Natural killer cell (primary cell): ENCODE measurements at regions not wholly inside any gene's neighbourhood (a gene's known extent, or its start where the extent isn't known, plus 50 kb on each side); places are given as distances from the start of the nearest gene placed in this dataset.

Experiments
- ATAC-seq, 3 donors: fragments of 150-1000 bp in 2 of 3; fragments of 200-7000 bp in 1 of 3; cut with Tn5 transposase; 1 replicate in 1 of 3; 2 replicates in 2 of 3; pipeline ENCODE4 v1.10.0; 2021; ENCODE audit warnings: mild to moderate bottlenecking in 2 of 3, moderate library complexity in 2 of 3
- DNase-seq, 2 donors: peaks; one replicate each; pipeline versions ENCODE4 v3.0.0 to v3.0.0-alpha.2; 2013 to 2021; ENCODE audit warnings: mixed read lengths in 1 of 2
- H3K27ac ChIP-seq: one replicate; pipeline ENCODE4 v1.5.1; 2013; ENCODE audit warnings: mild to moderate bottlenecking, low read length
- H3K27me3 ChIP-seq: one replicate; pipeline ENCODE4 v1.6.1; 2013; ENCODE audit warnings: low read length; ENCODE audit not compliant: control insufficient read depth, insufficient read depth
- H3K36me3 ChIP-seq: one replicate; pipeline ENCODE4 v1.6.1; 2013; ENCODE audit warnings: low read length; ENCODE audit not compliant: control insufficient read depth, insufficient read depth
- H3K4me1 ChIP-seq: one replicate; pipeline ENCODE4 v1.6.1; 2013; ENCODE audit warnings: low read length; ENCODE audit not compliant: control insufficient read depth, insufficient read depth
- H3K4me3 ChIP-seq: one replicate; pipeline ENCODE4 v1.5.1; 2013; ENCODE audit warnings: low read length
- H3K9me3 ChIP-seq: one replicate; pipeline ENCODE4 v1.6.1; 2013; ENCODE audit warnings: low read length; ENCODE audit not compliant: control insufficient read depth, insufficient read depth
- H3K27ac Mint-ChIP-seq, 2 donors: one replicate each; pipeline ENCODE4 v1.8.0; 2022; ENCODE audit warnings: mild to moderate bottlenecking in 2 of 2, mixed read lengths in 2 of 2, moderate library complexity in 1 of 2
- H3K27me3 Mint-ChIP-seq, 2 donors: one replicate each; pipeline ENCODE4 v1.8.0; 2022; ENCODE audit warnings: low read depth in 2 of 2, mixed read lengths in 2 of 2
- H3K36me3 Mint-ChIP-seq: one replicate; pipeline ENCODE4 v1.8.0; 2022; ENCODE audit warnings: mixed read lengths
- H3K4me1 Mint-ChIP-seq, 2 donors: one replicate each; pipeline ENCODE4 v1.8.0; 2022; ENCODE audit warnings: mixed read lengths in 2 of 2
- H3K4me3 Mint-ChIP-seq: one replicate; pipeline ENCODE4 v1.8.0; 2022; ENCODE audit warnings: mild to moderate bottlenecking, moderate library complexity, mixed read lengths
- H3K9me3 Mint-ChIP-seq, 2 donors: one replicate each; pipeline ENCODE4 v1.8.0; 2022; ENCODE audit warnings: mixed read lengths in 2 of 2
- WGBS: methylation state at CpG from one replicate; pipeline ENCODE4 v1.1.7; 2013; ENCODE audit warnings: missing lambda C conversion rate; ENCODE audit not compliant: insufficient coverage; 5-methylcytosine and 5-hydroxymethylcytosine counted together
- intact Hi-C: fragments of 100-400 bp; cut with micrococcal nuclease; formaldehyde crosslinking; loops from one replicate; pipeline ENCODE4 v1.14.2; 2022
- TF ChIP-seq, protein P1 (sequence below): fragments of 200-600 bp; IDR thresholded peaks from one replicate; pipeline ENCODE4 v1.8.0; 2022; ENCODE audit warnings: antibody characterized with exemption

DNA sequence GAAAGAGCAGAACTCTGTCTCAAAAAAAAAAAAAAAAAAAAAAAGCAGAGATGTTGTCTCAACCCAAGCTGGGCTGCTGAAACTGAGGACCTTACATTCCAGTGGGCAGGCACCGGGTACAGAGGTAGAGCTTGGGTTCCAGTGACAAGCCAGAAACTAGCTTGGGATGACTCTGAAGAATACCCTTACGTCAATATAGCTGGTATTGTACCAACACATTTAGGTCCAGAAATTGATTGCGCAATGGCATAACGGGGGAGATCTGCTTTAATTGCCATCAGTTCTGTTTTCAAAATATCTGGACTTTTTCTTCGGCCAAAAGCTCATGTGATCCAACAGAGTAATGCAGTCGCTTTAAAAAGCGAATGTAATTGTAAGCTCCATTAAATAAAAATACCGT lies 103.1 kb upstream of the UBL3 start:
- WGBS: 80% methylated on average over 8 of the region's 8 CpGs
- Histone ChIP-seq H3K27ac (no peak overlapping the region), H3K4me1 (peaks cover 9% of the 10 kb centered on the region), H3K9me3 (no peaks in the 10 kb centered on the region), H3K36me3 (no peaks in the 10 kb centered on the region), H3K27me3 (no peaks in the 10 kb centered on the region), H3K4me3 (no peak overlapping the region)
- ATAC-seq (no peak), DNase-seq (no peak)
- Mint-ChIP-seq H3K9me3 (no peaks in the 10 kb centered on the region), H3K4me1 (peaks cover 11 to 17% of the 10 kb centered on the region in 2 donors), H3K4me3 (peak overlapping the region; percentile 74), H3K27me3 (peaks cover 3 to 25% of the 10 kb centered on the region in 2 donors), H3K27ac (peak overlapping the region; percentile 2 to 32), H3K36me3 (no peaks in the 10 kb centered on the region)
- TF ChIP-seq, protein P1, sequence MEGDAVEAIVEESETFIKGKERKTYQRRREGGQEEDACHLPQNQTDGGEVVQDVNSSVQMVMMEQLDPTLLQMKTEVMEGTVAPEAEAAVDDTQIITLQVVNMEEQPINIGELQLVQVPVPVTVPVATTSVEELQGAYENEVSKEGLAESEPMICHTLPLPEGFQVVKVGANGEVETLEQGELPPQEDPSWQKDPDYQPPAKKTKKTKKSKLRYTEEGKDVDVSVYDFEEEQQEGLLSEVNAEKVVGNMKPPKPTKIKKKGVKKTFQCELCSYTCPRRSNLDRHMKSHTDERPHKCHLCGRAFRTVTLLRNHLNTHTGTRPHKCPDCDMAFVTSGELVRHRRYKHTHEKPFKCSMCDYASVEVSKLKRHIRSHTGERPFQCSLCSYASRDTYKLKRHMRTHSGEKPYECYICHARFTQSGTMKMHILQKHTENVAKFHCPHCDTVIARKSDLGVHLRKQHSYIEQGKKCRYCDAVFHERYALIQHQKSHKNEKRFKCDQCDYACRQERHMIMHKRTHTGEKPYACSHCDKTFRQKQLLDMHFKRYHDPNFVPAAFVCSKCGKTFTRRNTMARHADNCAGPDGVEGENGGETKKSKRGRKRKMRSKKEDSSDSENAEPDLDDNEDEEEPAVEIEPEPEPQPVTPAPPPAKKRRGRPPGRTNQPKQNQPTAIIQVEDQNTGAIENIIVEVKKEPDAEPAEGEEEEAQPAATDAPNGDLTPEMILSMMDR: no peak
- intact Hi-C loops: no loop called here

DNA sequence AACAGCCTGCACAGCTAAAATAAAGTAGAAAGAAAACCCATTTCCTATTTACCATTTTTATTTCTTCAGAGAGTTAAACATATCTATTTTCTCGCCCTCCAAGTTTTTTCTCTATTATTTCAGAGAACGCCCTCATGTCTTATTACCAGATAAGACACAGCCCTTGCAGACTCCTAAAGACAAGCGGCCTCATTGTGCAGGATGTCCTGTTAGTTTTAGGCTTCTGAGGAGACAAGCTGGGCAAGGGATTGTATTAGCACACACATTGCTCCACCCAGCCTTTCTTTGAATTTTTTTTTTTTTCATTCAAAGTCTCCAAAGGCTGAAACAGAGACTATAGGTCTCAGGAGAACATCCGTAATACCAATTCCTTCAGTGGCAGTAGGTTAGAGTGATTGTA lies 101.8 kb upstream of the UBL3 start:
- Histone ChIP-seq H3K36me3 (no peaks in the 10 kb centered on the region), H3K4me1 (peaks cover 9% of the 10 kb centered on the region), H3K27ac (no peak overlapping the region), H3K4me3 (no peak overlapping the region), H3K9me3 (no peaks in the 10 kb centered on the region), H3K27me3 (no peaks in the 10 kb centered on the region)
- Mint-ChIP-seq H3K9me3 (no peaks in the 10 kb centered on the region), H3K4me1 (peaks cover 11 to 17% of the 10 kb centered on the region in 2 donors), H3K36me3 (no peaks in the 10 kb centered on the region), H3K27ac (no peak overlapping the region), H3K4me3 (no peak overlapping the region), H3K27me3 (peaks cover 3 to 17% of the 10 kb centered on the region in 2 donors)
- intact Hi-C loops: no loop called here
- ATAC-seq (no peak), DNase-seq (no peak)
- WGBS: 97% methylated on average over 4 of the region's 4 CpGs
- TF ChIP-seq, protein P1: no peak

DNA sequence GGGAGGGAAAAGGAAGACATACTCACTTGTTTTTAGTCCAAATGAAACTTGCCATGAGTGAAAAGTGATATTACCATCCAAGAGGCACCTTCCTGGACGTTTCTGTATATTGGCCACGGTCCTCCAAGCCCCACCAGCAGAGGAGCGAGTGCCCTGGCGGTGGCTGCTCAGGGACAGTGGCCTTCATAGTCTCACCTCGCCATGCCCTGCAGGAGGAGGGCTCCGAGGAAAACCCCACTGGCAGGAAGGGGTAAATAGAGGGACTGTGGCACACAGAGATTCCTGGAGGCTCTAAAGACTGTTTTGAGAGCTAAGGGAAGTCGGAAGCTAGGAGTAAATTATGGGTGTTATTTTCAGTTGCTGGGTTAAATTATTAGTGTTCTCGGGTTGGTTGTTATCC lies 98.4 kb upstream of the UBL3 start:
- Mint-ChIP-seq H3K4me1 (peaks cover 1 to 6% of the 10 kb centered on the region in 2 donors), H3K36me3 (no peaks in the 10 kb centered on the region), H3K27me3 (peaks cover 0 to 9% of the 10 kb centered on the region in 2 donors), H3K4me3 (no peak overlapping the region), H3K27ac (no peak overlapping the region), H3K9me3 (no peaks in the 10 kb centered on the region)
- ATAC-seq: no peak
- intact Hi-C loops: no loop called here
- Histone ChIP-seq H3K27ac (no peak overlapping the region), H3K27me3 (no peaks in the 10 kb centered on the region), H3K36me3 (no peaks in the 10 kb centered on the region), H3K4me1 (peaks cover under 1% of the 10 kb centered on the region), H3K9me3 (no peaks in the 10 kb centered on the region), H3K4me3 (no peak overlapping the region)
- TF ChIP-seq, protein P1: no peak
- DNase-seq: no peak
- WGBS: 89% methylated on average over 8 of the region's 8 CpGs

DNA sequence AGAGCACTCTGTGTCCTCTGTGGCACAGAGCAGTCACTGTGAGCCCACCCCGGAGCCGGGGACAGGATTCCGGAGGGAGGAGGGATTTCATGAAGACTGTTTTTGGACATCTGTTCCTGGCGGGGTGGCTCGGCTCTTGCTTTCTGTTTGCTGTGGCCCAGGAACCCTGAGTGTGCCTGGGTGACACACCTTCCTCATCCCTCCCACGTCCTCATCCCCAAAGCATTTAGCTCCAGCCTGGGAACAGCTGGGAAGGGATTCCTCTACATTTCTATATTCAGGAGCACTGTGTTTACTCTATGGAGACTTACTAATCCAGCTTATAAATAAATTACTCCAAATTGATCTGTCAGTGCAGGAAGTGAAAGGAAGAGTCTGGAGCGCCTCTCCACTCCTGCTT lies 97.8 kb upstream of the UBL3 start:
- Histone ChIP-seq H3K9me3 (no peaks in the 10 kb centered on the region), H3K36me3 (no peaks in the 10 kb centered on the region), H3K4me1 (no peaks in the 10 kb centered on the region), H3K27ac (no peak overlapping the region), H3K4me3 (no peak overlapping the region), H3K27me3 (no peaks in the 10 kb centered on the region)
- Mint-ChIP-seq H3K4me3 (no peak overlapping the region), H3K27me3 (peaks cover 0 to 9% of the 10 kb centered on the region in 2 donors), H3K27ac (no peak overlapping the region), H3K9me3 (no peaks in the 10 kb centered on the region), H3K36me3 (no peaks in the 10 kb centered on the region), H3K4me1 (peaks cover 0 to 1% of the 10 kb centered on the region in 2 donors)
- WGBS: 76% methylated on average over 6 of the region's 7 CpGs
- TF ChIP-seq, protein P1: no peak
- DNase-seq (no peak), ATAC-seq (no peak)
- intact Hi-C loops: no loop called here
